Ishikawa (cell line): ENCODE measurements at regions not wholly inside any gene's neighbourhood (a gene's known extent, or its start where the extent isn't known, plus 50 kb on each side); places are given as distances from the start of the nearest gene placed in this dataset.

ENCODE experiments used
- CEBPB ChIP-seq: IDR thresholded peaks from 2 replicates; pipeline ENCODE4 v1.6.1; 2012
- CREB1 ChIP-seq: IDR thresholded peaks from 2 replicates; pipeline ENCODE4 v1.6.1; 2012; ENCODE audit warnings: low read depth
- EGR1 ChIP-seq: IDR thresholded peaks from 2 replicates; pipeline ENCODE4 v1.6.1; 2012
- EP300 ChIP-seq: IDR thresholded peaks from 2 replicates; pipeline ENCODE4 v1.6.1; 2012; ENCODE audit warnings: borderline replicate concordance
- FOXM1 ChIP-seq: IDR thresholded peaks from 2 replicates; pipeline ENCODE4 v1.6.1; 2012; ENCODE audit warnings: low read depth, borderline replicate concordance
- MAX ChIP-seq: IDR thresholded peaks from 2 replicates; pipeline ENCODE4 v1.6.1; 2012
- NFIC ChIP-seq: IDR thresholded peaks from 2 replicates; pipeline ENCODE4 v1.6.1; 2012
- RAD21 ChIP-seq: IDR thresholded peaks from 2 replicates; pipeline ENCODE4 v1.6.1; 2012; ENCODE audit warnings: low read depth
- REST ChIP-seq: IDR thresholded peaks from 2 replicates; pipeline ENCODE4 v1.6.1; 2012; ENCODE audit warnings: low read depth, mild to moderate bottlenecking
- TAF1 ChIP-seq: IDR thresholded peaks from 2 replicates; pipeline ENCODE4 v1.6.1; 2012; ENCODE audit warnings: low read depth, mild to moderate bottlenecking
- TCF12 ChIP-seq: IDR thresholded peaks from 2 replicates; pipeline ENCODE4 v1.6.1; 2012; ENCODE audit warnings: low read depth
- TEAD4 ChIP-seq: IDR thresholded peaks from 2 replicates; pipeline ENCODE4 v1.6.1; 2012
- USF1 ChIP-seq: IDR thresholded peaks from 2 replicates; pipeline ENCODE4 v1.6.1; 2012
- YY1 ChIP-seq: IDR thresholded peaks from 2 replicates; pipeline ENCODE4 v1.6.1; 2012; ENCODE audit warnings: low read depth
- ZBTB7A ChIP-seq: IDR thresholded peaks from 2 replicates; pipeline ENCODE4 v1.6.1; 2012; ENCODE audit warnings: low read depth

- no peak for TF ChIP-seq MAX
- TF ChIP-seq TCF12 = no peak
- TF ChIP-seq RAD21 = no peak
- no peak for TF ChIP-seq ZBTB7A
- no peak for TF ChIP-seq CREB1
- TF ChIP-seq FOXM1 = no peak
- TF ChIP-seq EGR1 = no peak
Measured at GRCh38 chr12:60071759-60072191, 475.9 kb downstream of the SLC16A7 start.

- TF ChIP-seq CEBPB (no peak), RAD21 (no peak), EP300 (no peak), TEAD4 (no peak), ZBTB7A (no peak), TCF12 (no peak), USF1 (no peak), YY1 (no peak)
Measured at GRCh38 chr12:60072911-60073310, 477.1 kb downstream of the SLC16A7 start.

GRCh38 chr12:60075091-60075490 lies 479.3 kb downstream of the SLC16A7 start:
- no peak for TF ChIP-seq CEBPB

- TF ChIP-seq EP300 (no peak), MAX (no peak), TCF12 (no peak), YY1 (no peak)
Measured at GRCh38 chr12:60078026-60078425, 482.2 kb downstream of the SLC16A7 start.

GRCh38 chr12:60093428-60093827 lies 497.6 kb downstream of the SLC16A7 start:
- TF ChIP-seq CREB1 = no peak
- no peak for TF ChIP-seq RAD21
- no peak for TF ChIP-seq USF1
- no peak for TF ChIP-seq TCF12
- no peak for TF ChIP-seq TEAD4
- TF ChIP-seq REST = no peak
- no peak for TF ChIP-seq FOXM1
- no peak for TF ChIP-seq TAF1
- TF ChIP-seq CEBPB = no peak
- TF ChIP-seq EGR1 = no peak
- no peak for TF ChIP-seq NFIC
- no peak for TF ChIP-seq ZBTB7A
- no peak for TF ChIP-seq MAX
- no peak for TF ChIP-seq YY1
- TF ChIP-seq EP300 = no peak

GRCh38 chr12:60094436-60094835 lies 498.6 kb downstream of the SLC16A7 start:
- TF ChIP-seq CEBPB (no peak), MAX (no peak), ZBTB7A (no peak), NFIC (no peak), TAF1 (no peak), CREB1 (no peak), REST (no peak)

GRCh38 chr12:60096727-60097126 lies 500.9 kb downstream of the SLC16A7 start:
- TF ChIP-seq TCF12 = no peak
- no peak for TF ChIP-seq CEBPB
- TF ChIP-seq NFIC = no peak
- TF ChIP-seq USF1 = no peak
- TF ChIP-seq FOXM1 = no peak
- no peak for TF ChIP-seq EGR1
